H1 (cell line): ENCODE measurements at regions not wholly inside any gene's neighbourhood (a gene's known extent, or its start where the extent isn't known, plus 50 kb on each side); places are given as distances from the start of the nearest gene placed in this dataset.

Source experiments
- CTCF ChIA-PET: fragments of 300-600 bp; sonication (Branson Sonifier 250); formaldehyde crosslinking; loops from one replicate; lab custom pipeline; 2021; ENCODE audit not compliant: partially characterized antibody; lab: Charles Lee
- POLR2A ChIA-PET: fragments of 300-600 bp; sonication (Branson Sonifier 250); formaldehyde crosslinking; loops from one replicate; lab custom pipeline; 2021; ENCODE audit warnings: inconsistent platforms; ENCODE audit not compliant: partially characterized antibody; lab: Charles Lee
- DNase-seq, 2 experiments: peaks; one replicate each; pipeline versions ENCODE4 v3.0.0 to v3.0.0-alpha.2; 2010 to 2022; ENCODE audit warnings: low spot score in 2 of 2, low read depth in 1 of 2, mixed read lengths in 1 of 2
- FAIRE-seq: peaks from 2 replicates; lab custom pipeline; 2011; peaks lifted over from hg19 to GRCh38; lab: Jason Lieb, UNC
- H2AFZ ChIP-seq: 2 replicates; pipeline ENCODE4 v1.8.1; 2012; ENCODE audit warnings: low read length, inconsistent platforms
- H2AK5ac ChIP-seq: 2 replicates; pipeline ENCODE4 v1.6.1; 2013; ENCODE audit warnings: low read depth, low read length
- H2BK120ac ChIP-seq: replicated peaks from 2 replicates; pipeline ENCODE3; 2013; ENCODE audit warnings: low read depth, low read length, inconsistent platforms
- H2BK12ac ChIP-seq: 2 replicates; pipeline ENCODE4 v1.6.1; 2013; ENCODE audit warnings: low read depth, low read length
- H2BK15ac ChIP-seq: 2 replicates; pipeline ENCODE4 v1.6.1; 2013; ENCODE audit warnings: low read length
- H2BK20ac ChIP-seq: 2 replicates; pipeline ENCODE4 v1.6.1; 2013; ENCODE audit warnings: low read length
- H2BK5ac ChIP-seq: 2 replicates; pipeline ENCODE4 v1.6.1; 2013; ENCODE audit warnings: low read depth, low read length
- H3K14ac ChIP-seq: 2 replicates; pipeline ENCODE4 v1.6.1; 2013; ENCODE audit warnings: inconsistent platforms; ENCODE audit not compliant: insufficient read length
- H3K18ac ChIP-seq: 2 replicates; pipeline ENCODE4 v1.6.1; 2013; ENCODE audit warnings: low read length; ENCODE audit errors: extremely low read depth
- H3K23ac ChIP-seq: 2 replicates; pipeline ENCODE4 v1.6.1; 2013; ENCODE audit warnings: inconsistent platforms; ENCODE audit not compliant: insufficient read length
- H3K23me2 ChIP-seq: 2 replicates; pipeline ENCODE4 v1.6.1; 2013; ENCODE audit warnings: low read depth, low read length
- H3K27ac ChIP-seq: 2 replicates; pipeline ENCODE4 v1.6.1; 2011; ENCODE audit warnings: low read depth, low read length, inconsistent platforms
- H3K27me3 ChIP-seq, 4 experiments: replicated peaks in 1 of 4; 1 replicate in 1 of 4; 2 replicates in 3 of 4; pipeline versions ENCODE4 v1.6.1 to v1.8.1; 2011 to 2013; ENCODE audit warnings: low read length in 3 of 4, mild to moderate bottlenecking in 3 of 4, inconsistent platforms in 2 of 4, mixed read lengths in 2 of 4, moderate library complexity in 1 of 4; ENCODE audit not compliant: control insufficient read depth in 3 of 4, insufficient read depth in 3 of 4; ENCODE audit errors: extremely low read depth in 1 of 4
- H3K36me3 ChIP-seq, 4 experiments: 2 replicates each; pipeline versions ENCODE4 v1.6.1 to v1.8.1; 2011 to 2013; ENCODE audit warnings: mild to moderate bottlenecking in 4 of 4, low read length in 3 of 4, moderate library complexity in 2 of 4, control low read depth in 1 of 4, inconsistent platforms in 1 of 4; ENCODE audit not compliant: insufficient read depth in 4 of 4, control insufficient read depth in 2 of 4
- H3K4ac ChIP-seq: replicated peaks from 2 replicates; pipeline ENCODE3; 2013; ENCODE audit warnings: low read length, low read depth, mixed read lengths, inconsistent platforms; ENCODE audit not compliant: insufficient read length
- H3K4me1 ChIP-seq, 4 experiments: replicated peaks in 1 of 4; 1 replicate in 1 of 4; 2 replicates in 3 of 4; pipeline versions ENCODE4 v1.6.1 to v1.8.1; 2011 to 2013; ENCODE audit warnings: low read length in 3 of 4, inconsistent platforms in 2 of 4, mixed read lengths in 1 of 4; ENCODE audit not compliant: insufficient read depth in 4 of 4, control insufficient read depth in 3 of 4
- H3K4me2 ChIP-seq, 2 experiments: 2 replicates each; pipeline versions ENCODE4 v1.6.1 to v1.8.1; 2011 to 2013; ENCODE audit warnings: low read depth in 2 of 2, low read length in 2 of 2, control low read depth in 1 of 2, inconsistent platforms in 1 of 2, mild to moderate bottlenecking in 1 of 2; ENCODE audit not compliant: insufficient read depth in 1 of 2
- H3K4me3 ChIP-seq, 4 experiments: fragments of 200-600, 300-600 bp in 1 of 4; sonication (generic), shearing (Covaris generic), sonication (Bioruptor Twin) in 1 of 4; 2 replicates each; pipeline versions ENCODE4 v1.5.1 to v1.8.1; 2011 to 2016; ENCODE audit warnings: low read length in 4 of 4, low read depth in 3 of 4, control low read depth in 2 of 4, inconsistent platforms in 2 of 4, mild to moderate bottlenecking in 2 of 4, mixed read lengths in 1 of 4, moderate library complexity in 1 of 4; ENCODE audit not compliant: insufficient read depth in 2 of 4; ENCODE audit errors: extremely low read depth in 1 of 4
- H3K56ac ChIP-seq: replicated peaks from 2 replicates; pipeline ENCODE3; 2013; ENCODE audit warnings: low read depth, mild to moderate bottlenecking, mixed read lengths, low read length, inconsistent platforms; ENCODE audit not compliant: insufficient read length
- H3K79me1 ChIP-seq: 2 replicates; pipeline ENCODE4 v1.6.1; 2013; ENCODE audit warnings: low read depth, low read length, control low read depth
- H3K79me2 ChIP-seq, 2 experiments: 2 replicates each; pipeline versions ENCODE4 v1.6.1 to v1.8.1; 2012 to 2013; ENCODE audit warnings: low read length in 2 of 2, mild to moderate bottlenecking in 2 of 2, inconsistent platforms in 1 of 2; ENCODE audit not compliant: insufficient read depth in 2 of 2, control insufficient read depth in 1 of 2
- H3K9ac ChIP-seq, 4 experiments: replicated peaks in 1 of 4; 1 replicate in 1 of 4; 2 replicates in 3 of 4; pipeline versions ENCODE4 v1.6.1 to v1.8.1; 2011 to 2013; ENCODE audit warnings: low read depth in 3 of 4, low read length in 3 of 4, control low read depth in 2 of 4, mild to moderate bottlenecking in 2 of 4, moderate library complexity in 2 of 4, inconsistent platforms in 1 of 4; ENCODE audit errors: extremely low read depth in 1 of 4
- H3K9me3 ChIP-seq, 2 experiments: 2 replicates each; pipeline versions ENCODE4 v1.6.1 to v1.8.1; 2012 to 2013; ENCODE audit warnings: mild to moderate bottlenecking in 2 of 2, moderate library complexity in 2 of 2, control low read depth in 1 of 2, inconsistent platforms in 1 of 2, low read depth in 1 of 2, low read length in 1 of 2, mixed read lengths in 1 of 2; ENCODE audit not compliant: insufficient read depth in 2 of 2
- H4K20me1 ChIP-seq, 2 experiments: replicated peaks in 1 of 2; 2 replicates each; pipeline versions ENCODE3 to v1.8.1; 2011 to 2013; ENCODE audit warnings: inconsistent platforms in 2 of 2, low read length in 2 of 2, mild to moderate bottlenecking in 1 of 2; ENCODE audit not compliant: insufficient read depth in 2 of 2, control insufficient read depth in 1 of 2
- H4K5ac ChIP-seq: 2 replicates; pipeline ENCODE4 v1.6.1; 2013; ENCODE audit warnings: low read length, low read depth, mixed read lengths, inconsistent platforms; ENCODE audit not compliant: insufficient read length
- H4K8ac ChIP-seq: 2 replicates; pipeline ENCODE4 v1.8.0; 2013; ENCODE audit warnings: mild to moderate bottlenecking, moderate library complexity, low read length, inconsistent platforms; ENCODE audit not compliant: insufficient read depth; ENCODE audit errors: extremely low read depth
- H4K91ac ChIP-seq: replicated peaks from 2 replicates; pipeline ENCODE3; 2013; ENCODE audit warnings: low read length, mixed read lengths, inconsistent platforms; ENCODE audit not compliant: insufficient read length
- BCL11A ChIP-seq, 2 experiments: IDR thresholded peaks; one replicate each; pipeline ENCODE4 v1.6.1; 2011; ENCODE audit warnings: low read depth in 2 of 2, low read length in 2 of 2, mild to moderate bottlenecking in 2 of 2
- BRCA1 ChIP-seq: IDR thresholded peaks from 2 replicates; pipeline ENCODE4 v1.6.1; 2012; ENCODE audit warnings: low read depth, low read length, improper control_type of control experiment
- CTCF ChIP-seq, 3 experiments: IDR thresholded peaks; 1 replicate in 2 of 3; 2 replicates in 1 of 3; pipeline versions ENCODE4 v1.5.1 to v1.6.1; 2011; ENCODE audit warnings: low read length in 3 of 3, mild to moderate bottlenecking in 3 of 3, inconsistent platforms in 2 of 3, low read depth in 1 of 3, moderate library complexity in 1 of 3; ENCODE audit not compliant: insufficient read depth in 1 of 3; ENCODE audit errors: control extremely low read depth in 1 of 3
- EZH2 ChIP-seq: fragments of 200-600 bp; sonication (generic); IDR thresholded peaks from 2 replicates; pipeline ENCODE4 v1.7.1; 2012; ENCODE audit warnings: low read depth, mild to moderate bottlenecking, moderate library complexity, low read length, inconsistent platforms; ENCODE audit not compliant: severe bottlenecking
- MAFK ChIP-seq: IDR thresholded peaks from 2 replicates; pipeline ENCODE4 v1.6.1; 2012; ENCODE audit warnings: low read depth, mild to moderate bottlenecking, improper control_type of control experiment, low read length
- PHF8 ChIP-seq: fragments of 200-600 bp; sonication (generic); conservative IDR thresholded peaks from 2 replicates; pipeline ENCODE4 v1.7.1; 2012; ENCODE audit warnings: low read depth, mild to moderate bottlenecking, inconsistent platforms, low read length, moderate library complexity
- RBBP5 ChIP-seq: IDR thresholded peaks from 2 replicates; pipeline ENCODE4 v1.7.1; 2012; ENCODE audit warnings: low read depth, mild to moderate bottlenecking, inconsistent platforms, low read length, moderate library complexity, borderline replicate concordance
- RFX5 ChIP-seq: IDR thresholded peaks from 2 replicates; pipeline ENCODE4 v1.6.1; 2011; ENCODE audit warnings: low read depth, low read length, improper control_type of control experiment, borderline replicate concordance
- TAF7 ChIP-seq: optimal IDR thresholded peaks from 2 replicates; pipeline ENCODE3; 2011; ENCODE audit warnings: low read depth, mild to moderate bottlenecking, inconsistent platforms, low read length, moderate library complexity, borderline replicate concordance
- TCF12 ChIP-seq: IDR thresholded peaks from 2 replicates; pipeline ENCODE4 v1.6.1; 2011; ENCODE audit warnings: low read depth, mild to moderate bottlenecking, low read length
- WGBS, 2 experiments: shearing (Covaris generic) in 1 of 2; methylation state at CpG; one replicate each; pipeline versions ENCODE4 v1.1.6 to v1.1.7; 2013 to 2015; ENCODE audit warnings: low lambda C conversion rate in 2 of 2, mixed read lengths in 2 of 2, inconsistent platforms in 1 of 2, low coverage in 1 of 2, missing lambda C conversion rate in 1 of 2; ENCODE audit not compliant: insufficient replicate concordance in 2 of 2, insufficient coverage in 1 of 2, insufficient read length in 1 of 2; ENCODE audit errors: extremely low coverage in 1 of 2, missing lambda C conversion rate in 1 of 2; 5-methylcytosine and 5-hydroxymethylcytosine counted together

DNA sequence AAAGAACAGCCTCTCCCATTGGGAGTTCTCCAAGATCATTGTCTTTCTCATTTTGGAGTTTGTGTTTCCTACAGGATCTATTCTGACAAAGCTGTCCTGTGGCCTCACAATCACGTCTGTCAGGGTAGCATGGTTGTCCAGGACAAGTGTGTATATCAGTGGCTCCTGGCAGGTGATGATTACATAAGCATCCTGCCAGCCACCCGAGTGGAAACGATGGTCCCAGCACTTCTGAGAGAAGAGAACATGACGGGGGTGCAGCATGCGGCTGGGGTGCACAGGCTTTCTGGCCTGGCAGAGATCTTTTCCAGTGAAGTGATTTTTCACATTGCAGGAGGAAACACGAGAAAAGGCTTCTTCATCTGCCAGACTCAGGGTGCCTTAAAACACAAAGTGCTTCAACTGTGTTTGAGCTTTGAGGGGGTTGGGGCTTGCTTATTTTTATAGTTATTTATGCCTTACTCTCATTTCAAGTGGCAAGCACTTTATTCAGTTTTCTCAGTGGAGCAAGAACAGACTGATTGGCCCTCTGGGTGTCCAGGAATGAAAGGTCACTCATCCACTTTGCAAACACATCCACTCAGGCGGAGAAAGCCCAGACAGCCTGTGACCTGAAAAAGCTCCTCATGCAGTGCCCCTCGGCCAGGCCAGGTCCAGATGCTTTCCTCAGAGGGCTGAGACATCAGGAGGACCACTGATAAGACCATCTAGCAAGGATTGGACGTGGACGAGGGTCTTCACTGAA, 186.0 kb downstream of the DUSP10 start:
- 92% methylated on average over 10 of the region's 10 CpGs; no CpG with 5 or more reads in 1 of the 2 experiments for WGBS, 2 experiments
- Histone ChIP-seq H3K14ac (no peak overlapping the region), H3K56ac (no peak overlapping the region), H3K23me2 (no peaks in the 10 kb centered on the region), H2BK20ac (no peak overlapping the region), H3K36me3 (no peaks in the 10 kb centered on the region), H3K4ac (no peak overlapping the region), H2BK5ac (no peak overlapping the region), H2BK120ac (no peak overlapping the region), H3K4me1 (no peaks in the 10 kb centered on the region), H3K27ac (no peak overlapping the region), H3K27me3 (no peaks in the 10 kb centered on the region), H2AK5ac (no peak overlapping the region), H3K79me2 (no peaks in the 10 kb centered on the region), H4K8ac (no peak overlapping the region), H3K4me3 (no peak overlapping the region), H4K5ac (no peak overlapping the region), H2AFZ (no peak overlapping the region), H3K4me2 (no peak overlapping the region), H2BK15ac (no peak overlapping the region), H3K9ac (no peak overlapping the region), H2BK12ac (no peak overlapping the region), H4K20me1 (no peaks in the 10 kb centered on the region), H3K79me1 (no peaks in the 10 kb centered on the region), H4K91ac (no peak overlapping the region), H3K23ac (no peak overlapping the region), H3K9me3 (no peaks in the 10 kb centered on the region), H3K18ac (no peak overlapping the region)
- FAIRE-seq (no peak), DNase-seq (no peak)
- ChIA-PET POLR2A (no interaction called here), CTCF (interaction anchor here (0.8 to 1.9 kb wide), 3 partner anchors 12 to 33 kb away, joined by 3 to 7 read pairs (median 4); no protein-coding TSS in a partner anchor)
- TF ChIP-seq BRCA1 (no peak), PHF8 (no peak), RBBP5 (no peak), TCF12 (no peak), MAFK (no peak), TAF7 (no peak), RFX5 (no peak), CTCF (IDR thresholded peaks at IDR 0.05; ENCODE audit: control extremely low read depth in 1 of 3, insufficient read depth in 1 of 3, low read depth in 1 of 3, low read length in 3 of 3) (no peak), EZH2 (no peak), BCL11A (IDR thresholded peaks at IDR 0.05; ENCODE audit: low read depth in 2 of 2, low read length in 2 of 2) (no peak)
